ENCODE measurements at regions not wholly inside any gene's neighbourhood (a gene's known extent, or its start where the extent isn't known, plus 50 kb on each side); places are given as distances from the start of the nearest gene placed in this dataset.

DNA sequence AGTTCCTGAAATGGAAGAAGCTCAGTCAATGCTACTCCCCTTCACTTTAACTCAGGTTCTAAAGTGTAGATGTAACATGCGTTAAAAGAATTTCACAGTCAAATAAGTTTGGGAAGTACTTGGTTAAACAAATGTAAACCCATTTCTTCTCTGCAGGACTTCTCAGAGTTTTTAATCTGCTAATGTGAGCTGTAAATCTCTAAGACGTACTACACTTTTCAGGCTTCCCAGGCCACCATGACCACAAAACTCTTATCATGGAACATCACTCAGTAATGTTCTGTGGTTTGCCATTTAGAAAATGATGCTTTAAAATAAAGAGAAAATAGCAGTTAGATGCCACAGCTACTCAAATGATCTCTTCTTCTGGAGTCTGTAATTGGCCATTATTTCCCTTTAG is 104.3 kb downstream of the HHIPL2 start:
- no peak overlapping the region for H3K4me3 ChIP-seq (ENCODE audit: insufficient read depth, low read depth, low read length)
- no peaks in the 10 kb centered on the region for H3K27me3 ChIP-seq (ENCODE audit: control insufficient read depth, insufficient read depth, low read length)
- no peak for DNase-seq
- H3K36me3 ChIP-seq (replicated peaks; ENCODE audit: control insufficient read depth, insufficient read depth, low read length), result no peaks in the 10 kb centered on the region

DNA sequence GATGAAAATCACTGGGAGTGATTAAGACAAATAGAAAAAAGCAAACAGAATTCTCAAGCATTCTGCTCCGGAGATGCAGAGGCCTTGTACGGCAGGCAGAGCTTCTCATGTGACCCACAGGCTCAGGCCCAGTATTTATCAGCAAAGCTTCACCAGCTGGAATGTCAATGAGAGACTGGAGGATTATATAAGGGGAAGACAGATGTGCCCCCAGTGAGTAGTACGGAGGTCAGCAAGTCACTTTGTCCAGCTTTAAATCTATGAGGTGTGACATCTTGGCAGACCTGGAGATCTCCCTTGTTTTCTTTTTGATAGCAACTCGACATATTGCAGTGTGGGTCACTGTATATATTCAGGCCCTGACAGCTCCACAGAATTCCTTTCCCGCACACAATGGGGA is 106.8 kb downstream of the HHIPL2 start:
- H3K36me3 ChIP-seq (replicated peaks; ENCODE audit: control insufficient read depth, insufficient read depth, low read length), result no peaks in the 10 kb centered on the region
- no peaks in the 10 kb centered on the region for H3K27me3 ChIP-seq (ENCODE audit: control insufficient read depth, insufficient read depth, low read length)

DNA sequence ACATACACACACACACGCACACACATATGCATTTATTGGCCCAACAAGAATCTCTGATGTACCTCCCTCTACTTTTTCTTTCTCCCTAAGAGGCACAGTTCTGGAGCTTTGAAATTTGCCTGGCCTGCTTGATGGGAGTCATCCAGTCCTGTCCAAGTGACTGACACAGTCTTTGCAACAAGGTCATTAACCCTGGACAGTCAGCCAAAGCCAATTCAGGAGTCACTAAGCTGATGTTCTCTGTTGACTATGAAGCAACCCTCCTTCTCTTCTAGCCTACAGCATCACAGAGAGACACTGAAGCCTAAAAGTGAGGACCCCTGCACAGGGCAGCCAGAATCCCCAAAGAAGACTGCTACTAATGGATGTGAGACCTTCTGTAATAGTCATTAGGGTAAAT is 123.1 kb downstream of the HHIPL2 start:
- no peak overlapping the region for H3K4me3 ChIP-seq (ENCODE audit: insufficient read depth, low read depth, low read length)
- no peak for DNase-seq
- no peaks in the 10 kb centered on the region for H3K36me3 ChIP-seq (replicated peaks; ENCODE audit: control insufficient read depth, insufficient read depth, low read length)
- no peaks in the 10 kb centered on the region for H3K27me3 ChIP-seq (ENCODE audit: control insufficient read depth, insufficient read depth, low read length)

More for the DNA sequence above, 106.8 kb downstream of the HHIPL2 start:
- no peak overlapping the region for H3K4me3 ChIP-seq (ENCODE audit: insufficient read depth, low read depth, low read length)
- no peak for DNase-seq

DNA sequence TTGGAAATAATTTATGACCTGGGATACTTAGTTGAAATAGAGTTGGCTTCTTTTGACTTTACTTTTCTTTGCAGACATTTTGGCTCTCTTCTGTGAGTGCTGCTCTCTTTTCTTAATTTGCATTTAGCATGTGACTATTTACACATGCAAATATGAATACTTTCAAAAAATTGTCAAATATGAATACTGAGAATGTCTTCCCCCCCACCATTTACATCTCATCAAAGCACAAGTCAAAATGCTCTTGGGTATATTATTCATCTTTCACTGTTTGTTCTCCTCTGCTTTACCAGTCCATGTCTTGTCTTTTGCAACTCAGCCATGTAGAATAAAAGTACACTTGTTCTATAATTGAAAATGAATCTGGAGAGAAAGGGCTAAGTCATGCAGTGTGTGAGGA is 126.5 kb downstream of the HHIPL2 start:
- no peaks in the 10 kb centered on the region for H3K36me3 ChIP-seq (replicated peaks; ENCODE audit: control insufficient read depth, insufficient read depth, low read length)
- H3K27me3 ChIP-seq (ENCODE audit: control insufficient read depth, insufficient read depth, low read length), result no peaks in the 10 kb centered on the region
- DNase-seq, result no peak
- no peak overlapping the region for H3K4me3 ChIP-seq (ENCODE audit: insufficient read depth, low read depth, low read length)

DNA sequence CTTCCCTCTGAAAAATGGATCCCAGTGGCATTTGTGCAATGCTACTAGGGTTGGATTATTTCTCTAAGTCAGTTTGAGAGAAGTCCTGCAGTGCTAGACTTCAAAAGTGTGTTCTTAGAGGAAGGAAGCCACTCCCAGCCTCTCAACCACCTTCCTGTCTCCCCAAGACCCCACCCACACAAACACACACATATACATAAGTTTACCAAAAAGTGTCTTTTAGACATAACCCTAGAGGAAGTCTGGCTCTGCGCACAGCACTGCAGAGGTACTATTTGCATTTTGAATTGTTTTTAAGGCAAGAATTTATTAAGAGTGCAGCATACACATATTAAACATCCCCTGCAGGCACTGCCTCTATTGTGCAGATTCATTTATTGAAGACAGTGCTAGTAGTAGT is 127.3 kb downstream of the HHIPL2 start:
- Histone ChIP-seq H3K4me3 (ENCODE audit: insufficient read depth, low read depth, low read length) (no peak overlapping the region), H3K36me3 (replicated peaks; ENCODE audit: control insufficient read depth, insufficient read depth, low read length) (no peaks in the 10 kb centered on the region), H3K27me3 (ENCODE audit: control insufficient read depth, insufficient read depth, low read length) (no peaks in the 10 kb centered on the region)
- DNase-seq, result no peak

DNA sequence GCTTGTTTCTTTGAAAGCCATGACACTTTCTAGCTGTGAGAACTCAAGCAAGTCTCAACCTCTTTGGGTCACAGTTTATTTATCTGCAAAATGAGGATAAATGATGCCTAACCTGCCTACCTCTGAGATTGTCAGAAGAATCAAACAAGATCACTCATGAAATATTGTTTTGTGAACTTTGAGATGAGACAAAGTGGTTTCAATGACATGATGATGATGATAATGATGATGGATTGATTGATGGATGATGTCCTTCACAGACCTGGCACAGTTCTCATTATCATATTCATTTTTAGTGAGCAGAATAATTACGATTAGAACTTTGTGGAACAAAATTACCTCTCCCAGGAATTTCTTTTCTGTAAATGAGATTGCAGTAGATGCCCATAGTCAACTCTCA is 129.2 kb downstream of the HHIPL2 start:
- H3K4me3 ChIP-seq (ENCODE audit: insufficient read depth, low read depth, low read length), result no peak overlapping the region
- DNase-seq, result no peak
- no peaks in the 10 kb centered on the region for H3K27me3 ChIP-seq (ENCODE audit: control insufficient read depth, insufficient read depth, low read length)
- no peaks in the 10 kb centered on the region for H3K36me3 ChIP-seq (replicated peaks; ENCODE audit: control insufficient read depth, insufficient read depth, low read length)

DNA sequence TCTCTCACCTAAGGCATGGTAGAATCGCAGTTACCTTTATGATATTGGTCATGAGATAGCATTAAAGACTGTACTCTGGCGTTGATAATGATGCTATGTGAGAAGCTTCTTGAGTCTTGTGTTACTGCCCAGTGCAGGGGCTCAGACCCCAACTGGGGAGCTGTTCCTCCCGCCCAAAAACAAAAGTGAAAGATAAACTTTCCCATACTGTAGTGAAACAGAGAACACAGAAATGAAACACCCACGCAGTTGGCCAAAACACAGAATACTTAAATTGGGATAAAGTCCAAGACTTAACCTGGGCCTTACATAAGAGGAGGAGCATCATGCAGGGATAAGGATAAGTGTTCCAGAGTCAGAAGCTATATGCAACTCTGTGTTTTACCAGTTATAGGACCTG is 130.6 kb downstream of the HHIPL2 start:
- Histone ChIP-seq H3K36me3 (replicated peaks; ENCODE audit: control insufficient read depth, insufficient read depth, low read length) (no peaks in the 10 kb centered on the region), H3K4me3 (ENCODE audit: insufficient read depth, low read depth, low read length) (no peak overlapping the region)
- DNase-seq, result no peak

DNA sequence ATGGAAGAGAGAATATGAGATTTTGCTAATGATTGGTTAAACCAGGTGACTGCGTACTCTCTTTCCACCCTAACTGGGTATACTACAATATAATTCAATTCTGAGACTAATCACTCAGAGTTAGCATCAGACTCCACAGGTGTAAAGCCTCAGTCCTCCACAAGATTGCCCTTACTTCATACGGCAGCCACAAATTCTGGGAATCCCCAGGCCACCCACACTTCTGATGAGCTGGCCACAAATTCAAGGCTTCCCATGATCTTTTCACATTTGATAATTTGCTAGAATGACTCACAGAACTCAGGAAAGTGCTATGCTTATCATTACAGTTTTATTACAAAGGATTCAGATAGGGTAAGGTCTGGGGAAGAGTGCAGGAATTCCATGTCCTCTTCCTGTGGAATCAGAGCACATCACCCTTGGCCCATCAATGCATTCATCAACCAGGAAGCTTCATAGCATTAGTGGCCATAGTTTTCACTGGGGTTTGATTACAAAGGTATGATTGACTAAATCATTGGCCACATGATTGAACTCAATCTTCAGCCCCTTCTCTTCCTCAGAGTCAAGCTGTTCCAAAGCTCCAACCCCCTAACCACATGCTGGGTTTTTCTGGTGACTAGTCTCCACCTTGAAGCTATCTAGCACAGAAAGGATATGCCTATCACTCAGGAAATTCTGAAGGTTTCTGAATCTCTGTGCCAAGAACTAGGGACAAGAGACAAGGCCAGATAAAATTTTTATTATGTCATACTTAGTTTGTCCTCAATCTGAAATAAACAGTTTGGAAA is 131.7 kb downstream of the HHIPL2 start:
- no peaks in the 10 kb centered on the region for H3K36me3 ChIP-seq (replicated peaks; ENCODE audit: control insufficient read depth, insufficient read depth, low read length)
- no peaks in the 10 kb centered on the region for H3K27me3 ChIP-seq (ENCODE audit: control insufficient read depth, insufficient read depth, low read length)
- no peak overlapping the region for H3K4me3 ChIP-seq (ENCODE audit: insufficient read depth, low read depth, low read length)
- DNase-seq, result no peak

More for the DNA sequence above, 130.6 kb downstream of the HHIPL2 start:
- H3K27me3 ChIP-seq (ENCODE audit: control insufficient read depth, insufficient read depth, low read length), result no peaks in the 10 kb centered on the region

DNA sequence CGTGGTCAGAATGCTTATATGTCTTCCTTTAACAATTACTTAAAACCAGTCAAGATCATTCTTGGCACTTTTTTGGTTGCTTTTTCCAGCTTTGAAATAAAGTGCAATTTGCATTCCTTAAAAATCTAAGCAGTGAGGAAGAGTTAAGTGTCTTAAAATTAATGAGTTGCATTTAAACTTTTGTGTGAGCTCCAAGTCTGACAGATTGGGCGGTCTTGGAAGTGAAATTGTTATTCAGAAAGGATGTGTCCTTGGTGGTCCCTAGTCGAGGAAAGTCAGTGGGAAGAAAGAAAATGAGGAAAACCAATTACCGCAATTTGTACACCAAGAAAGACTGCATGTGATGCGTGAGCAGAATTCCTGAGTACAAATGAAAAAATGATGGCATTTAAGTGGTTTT is 132.5 kb downstream of the HHIPL2 start:
- no peak for DNase-seq
- Histone ChIP-seq H3K4me3 (ENCODE audit: insufficient read depth, low read depth, low read length) (no peak overlapping the region), H3K36me3 (replicated peaks; ENCODE audit: control insufficient read depth, insufficient read depth, low read length) (no peaks in the 10 kb centered on the region), H3K27me3 (ENCODE audit: control insufficient read depth, insufficient read depth, low read length) (no peaks in the 10 kb centered on the region)

DNA sequence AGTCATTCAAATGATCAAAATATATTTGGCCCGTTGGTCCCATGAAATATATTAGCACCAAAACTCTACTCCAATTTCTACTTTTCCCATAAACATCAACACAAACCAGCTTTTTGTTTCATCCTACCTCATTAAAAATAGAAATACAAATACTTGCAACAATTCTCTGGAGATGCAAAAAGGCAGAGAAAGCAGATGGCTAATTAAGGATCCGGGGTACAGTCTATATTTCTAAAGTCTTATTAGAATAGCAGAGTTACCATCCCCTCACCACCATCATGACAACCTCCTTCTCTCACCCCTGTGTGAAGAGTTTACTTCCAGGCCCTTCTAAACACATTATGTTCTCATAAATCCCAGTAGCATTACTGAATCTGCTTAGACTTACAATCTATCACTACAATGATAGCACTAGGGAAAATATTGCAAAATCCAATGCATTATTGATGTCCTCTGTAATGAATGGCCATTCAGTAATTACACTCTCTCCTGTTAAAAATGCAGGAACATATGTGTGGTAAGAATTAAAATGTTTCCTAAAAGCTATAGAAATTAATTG is 133.8 kb downstream of the HHIPL2 start:
- Histone ChIP-seq H3K4me3 (ENCODE audit: insufficient read depth, low read depth, low read length) (no peak overlapping the region), H3K36me3 (replicated peaks; ENCODE audit: control insufficient read depth, insufficient read depth, low read length) (no peaks in the 10 kb centered on the region), H3K27me3 (ENCODE audit: control insufficient read depth, insufficient read depth, low read length) (no peaks in the 10 kb centered on the region)
- no peak for DNase-seq

DNA sequence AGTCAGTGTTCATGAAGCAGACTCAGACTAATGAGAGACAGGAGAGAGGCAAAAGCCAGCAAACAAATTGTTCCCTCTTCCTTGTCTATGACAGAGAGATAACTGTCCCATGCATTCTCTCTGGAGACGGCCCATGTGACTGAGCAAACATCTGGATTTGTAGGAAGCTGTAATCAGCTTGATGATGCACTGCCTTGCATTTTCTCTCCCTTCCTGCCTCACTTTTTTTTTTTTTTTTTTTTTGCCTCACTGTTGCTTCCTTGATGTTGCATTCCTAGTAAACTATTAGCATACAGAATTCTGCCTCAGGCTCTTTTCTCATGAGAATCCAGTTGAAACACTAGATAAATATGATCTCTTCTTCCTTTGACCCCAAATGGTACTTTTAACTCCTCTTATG is 134.5 kb downstream of the HHIPL2 start:
- H3K27me3 ChIP-seq (ENCODE audit: control insufficient read depth, insufficient read depth, low read length), result no peaks in the 10 kb centered on the region
- H3K4me3 ChIP-seq (ENCODE audit: insufficient read depth, low read depth, low read length), result no peak overlapping the region
- no peak for DNase-seq
- H3K36me3 ChIP-seq (replicated peaks; ENCODE audit: control insufficient read depth, insufficient read depth, low read length), result no peaks in the 10 kb centered on the region

DNA sequence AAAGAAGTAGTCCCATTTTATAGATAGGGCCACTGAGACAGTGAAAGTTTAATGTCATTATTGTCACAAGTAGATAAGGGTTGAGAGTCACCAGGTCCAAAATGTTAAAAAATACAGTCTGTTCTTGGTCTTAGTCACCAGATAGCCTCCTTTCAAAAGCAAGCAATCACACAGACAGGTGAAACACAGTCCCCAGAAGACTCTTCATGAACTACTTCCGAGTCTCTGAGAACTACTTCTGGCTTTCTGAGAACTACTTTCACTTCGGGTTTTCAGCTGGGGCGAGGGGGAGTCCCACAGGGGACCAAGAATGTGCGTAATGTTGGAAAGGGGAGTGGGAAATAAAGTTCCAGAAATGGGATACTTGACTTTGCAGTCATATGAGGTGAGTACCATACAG is 143.2 kb downstream of the HHIPL2 start:
- Histone ChIP-seq H3K4me3 (ENCODE audit: insufficient read depth, low read depth, low read length) (no peak overlapping the region), H3K27me3 (ENCODE audit: control insufficient read depth, insufficient read depth, low read length) (no peaks in the 10 kb centered on the region), H3K36me3 (replicated peaks; ENCODE audit: control insufficient read depth, insufficient read depth, low read length) (no peaks in the 10 kb centered on the region)
- no peak for DNase-seq

DNA sequence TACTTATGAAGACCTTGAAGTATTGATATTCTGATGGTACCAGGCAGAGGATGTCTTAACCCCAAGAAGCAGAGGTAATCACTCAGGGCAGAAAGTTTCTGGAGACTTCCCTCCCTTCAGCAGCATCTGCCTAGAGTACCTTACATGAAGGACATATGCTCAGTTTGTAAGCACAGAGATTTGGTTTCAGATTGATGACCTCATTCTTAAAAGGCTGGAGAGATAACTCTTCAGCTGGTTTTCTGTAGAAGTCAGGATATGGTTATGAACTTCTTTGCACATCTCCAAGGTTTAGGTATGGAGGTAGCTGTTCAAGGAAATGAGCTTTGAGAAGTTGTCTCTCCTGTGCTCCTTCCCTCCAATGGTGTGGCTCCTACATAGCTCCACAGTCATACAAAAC is 148.7 kb downstream of the HHIPL2 start:
- no peaks in the 10 kb centered on the region for H3K36me3 ChIP-seq (replicated peaks; ENCODE audit: control insufficient read depth, insufficient read depth, low read length)
- H3K4me3 ChIP-seq (ENCODE audit: insufficient read depth, low read depth, low read length), result no peak overlapping the region
- no peak for DNase-seq
- H3K27me3 ChIP-seq (ENCODE audit: control insufficient read depth, insufficient read depth, low read length), result no peaks in the 10 kb centered on the region

DNA sequence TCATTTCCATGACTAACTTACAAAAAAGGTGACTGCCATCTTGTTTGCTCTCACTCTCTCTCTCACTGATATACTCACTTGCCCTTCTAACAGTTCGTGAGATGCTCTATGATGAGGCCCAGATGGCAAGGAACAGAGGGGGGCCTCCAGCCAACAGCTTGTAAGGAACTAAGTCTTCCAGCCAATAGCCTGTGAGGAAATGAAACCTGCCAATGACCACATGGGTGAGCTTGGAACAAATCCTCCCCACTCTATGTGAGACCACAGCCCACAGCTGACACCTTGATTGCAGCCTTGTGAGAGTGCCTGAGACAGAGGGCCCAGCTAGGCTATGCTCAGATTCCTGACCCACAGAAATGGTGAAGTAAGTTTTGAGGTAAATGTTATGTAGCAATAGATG is 153.7 kb downstream of the HHIPL2 start:
- Histone ChIP-seq H3K27me3 (ENCODE audit: control insufficient read depth, insufficient read depth, low read length) (no peaks in the 10 kb centered on the region; the same call in 1 of the 2 replicates), H3K4me3 (ENCODE audit: insufficient read depth, low read depth, low read length) (no peak overlapping the region), H3K36me3 (replicated peaks; ENCODE audit: control insufficient read depth, insufficient read depth, low read length) (no peaks in the 10 kb centered on the region)
- no peak for DNase-seq

DNA sequence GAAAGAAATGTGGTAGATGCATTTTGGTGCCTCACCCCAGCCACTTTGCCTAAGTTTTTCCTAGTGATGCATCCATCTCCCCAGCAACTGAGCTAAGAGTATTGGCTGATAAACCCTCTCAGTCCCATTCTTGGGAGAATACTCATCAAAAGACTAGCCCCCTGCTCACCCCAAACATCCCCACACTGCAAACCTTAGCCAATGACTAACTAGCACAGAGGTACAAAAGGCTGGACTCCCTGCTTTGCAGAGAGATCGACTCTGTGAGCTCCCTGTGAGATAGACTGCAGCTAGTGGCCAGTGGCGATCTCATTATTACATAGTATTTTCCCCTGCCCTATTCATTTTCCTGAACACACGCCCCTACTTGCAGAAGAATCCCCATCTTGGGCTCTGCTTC is 155.3 kb downstream of the HHIPL2 start:
- Histone ChIP-seq H3K36me3 (replicated peaks; ENCODE audit: control insufficient read depth, insufficient read depth, low read length) (no peaks in the 10 kb centered on the region), H3K4me3 (ENCODE audit: insufficient read depth, low read depth, low read length) (no peak overlapping the region), H3K27me3 (ENCODE audit: control insufficient read depth, insufficient read depth, low read length) (no peaks in the 10 kb centered on the region; the same call in 1 of the 2 replicates)
- DNase-seq, result no peak

All from H7 (cell line).